Tongue (tissue), 1 donor: ENCODE measurements at regions not wholly inside any gene's neighbourhood (a gene's known extent, or its start where the extent isn't known, plus 50 kb on each side); places are given as distances from the start of the nearest gene placed in this dataset.

Source experiments
- small RNA-seq: library from RNA; depleted of rRNA; stranded (forward); fragments of <200 nt; gene quantifications from one replicate; pipeline ENCODE3, GENCODE V24; 2014; ENCODE audit warnings: low replicate concordance

Small RNAs in the stretch of these regions (small RNA-seq; reads per million reads assigned to genes)
- 0.11 reads per million for gene RNA5SP528
